ENCODE measurements at regions not wholly inside any gene's neighbourhood (a gene's known extent, or its start where the extent isn't known, plus 50 kb on each side); places are given as distances from the start of the nearest gene placed in this dataset.
"Not testable (repeated sequence)": the region's sequence is repeated elsewhere in the genome, so short reads cannot be mapped to it uniquely, and the experiment has no call there.

GRCh38 chr14:101083564-101084435 is 180.3 kb upstream of the RTL1 start:
- DNase-seq, result no peak

- no peak for DNase-seq
Observed at GRCh38 chr14:101084436-101084826, 180.9 kb upstream of the RTL1 start.

GRCh38 chr14:101086926-101087325 is 183.4 kb upstream of the RTL1 start:
- DNase-seq, result no peak

- no peak for DNase-seq
Observed at GRCh38 chr14:101087614-101088394, 184.3 kb upstream of the RTL1 start.

- no peak for DNase-seq
Observed at GRCh38 chr14:101088395-101088667, 184.8 kb upstream of the RTL1 start.

- no peak for DNase-seq
Observed at GRCh38 chr14:101088714-101089113, 185.2 kb upstream of the RTL1 start.

- DNase-seq, result not testable (repeated sequence)
Observed at GRCh38 chr14:101090478-101090877, 187.0 kb upstream of the RTL1 start.

- DNase-seq, result no peak
Observed at GRCh38 chr14:101090976-101091375, 187.5 kb upstream of the RTL1 start.

- DNase-seq, result not testable (repeated sequence)
Observed at GRCh38 chr14:101094916-101095315, 191.4 kb upstream of the RTL1 start.

GRCh38 chr14:101096551-101096950 is 193.0 kb upstream of the RTL1 start:
- DNase-seq, result no peak

- DNase-seq, result no peak
Observed at GRCh38 chr14:101097109-101097793, 193.7 kb upstream of the RTL1 start.

GRCh38 chr14:101098177-101098576 is 194.7 kb upstream of the RTL1 start:
- no peak for DNase-seq

GRCh38 chr14:101098641-101099040 is 195.1 kb upstream of the RTL1 start:
- no peak for DNase-seq

GRCh38 chr14:101101456-101102056 is 198.0 kb upstream of the RTL1 start:
- no peak for DNase-seq

- DNase-seq, result no peak
Observed at GRCh38 chr14:101102875-101103274, 199.4 kb upstream of the RTL1 start.

GRCh38 chr14:101103321-101103901 is 199.9 kb upstream of the RTL1 start:
- DNase-seq, result no peak

GRCh38 chr14:101104485-101104884 is 201.0 kb upstream of the RTL1 start:
- DNase-seq, result no peak

GRCh38 chr14:101105045-101105444 is 201.5 kb upstream of the RTL1 start:
- DNase-seq, result no peak

- no peak for DNase-seq
Observed at GRCh38 chr14:101108579-101109346, 205.2 kb upstream of the RTL1 start.

GRCh38 chr14:101109347-101109638 is 205.8 kb upstream of the RTL1 start:
- DNase-seq, result no peak

GRCh38 chr14:101109981-101110728 is 206.6 kb upstream of the RTL1 start:
- DNase-seq, result no peak

Data from activated CD4-positive, alpha-beta T cell treated with anti-CD3 and anti-CD28 coated beads, Interleukin-2, amount 50 U/mL, for 48 hours (primary cell).